Inferior parietal cortex (tissue), 1 donor: ENCODE measurements at regions not wholly inside any gene's neighbourhood (a gene's known extent, or its start where the extent isn't known, plus 50 kb on each side); places are given as distances from the start of the nearest gene placed in this dataset.

ENCODE experiments used
- DNase-seq: peaks from one replicate; pipeline ENCODE4 v3.0.0-alpha.2; 2016; ENCODE audit errors: extremely low spot score

DNA sequence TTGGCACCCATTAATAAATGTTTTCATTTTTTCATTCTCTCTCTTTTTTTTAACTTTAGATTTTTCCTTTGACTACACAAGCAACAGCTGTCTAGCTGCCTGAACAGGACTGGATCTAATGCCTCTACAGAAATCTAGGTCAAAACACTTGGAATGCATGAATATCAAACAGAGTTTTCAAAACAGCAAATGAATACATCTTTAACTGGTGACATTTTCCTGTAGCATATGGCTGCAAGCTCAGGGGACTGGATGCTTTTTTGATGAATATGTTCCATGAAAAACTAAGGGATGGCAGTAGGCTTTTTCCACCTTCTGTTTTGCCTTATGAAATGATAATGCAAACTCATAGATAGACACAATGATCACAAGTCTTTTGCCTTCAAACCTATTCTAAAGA is 661.7 kb downstream of the MCTP2 start:
- DNase-seq = peak; percentile 2

DNA sequence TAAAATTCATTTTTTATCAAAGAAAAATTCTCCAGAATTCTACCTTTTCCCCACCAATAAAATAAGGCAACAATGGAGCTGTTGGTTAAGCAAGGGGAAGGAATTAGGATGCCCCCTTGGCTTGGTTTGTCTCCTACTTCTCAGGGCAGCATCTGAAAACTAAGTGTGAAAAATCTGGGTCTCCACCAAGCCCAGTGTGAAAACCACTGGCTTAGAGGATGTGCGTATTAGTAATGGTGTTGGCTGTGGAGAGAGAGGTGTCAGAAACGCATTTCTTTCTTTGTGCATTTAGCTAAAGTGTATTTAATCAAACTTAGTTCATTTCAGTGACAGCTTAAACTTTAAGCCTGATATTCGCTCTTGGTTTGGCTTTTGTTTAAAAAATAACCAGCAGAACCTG is 662.7 kb downstream of the MCTP2 start:
- DNase-seq = no peak

DNA sequence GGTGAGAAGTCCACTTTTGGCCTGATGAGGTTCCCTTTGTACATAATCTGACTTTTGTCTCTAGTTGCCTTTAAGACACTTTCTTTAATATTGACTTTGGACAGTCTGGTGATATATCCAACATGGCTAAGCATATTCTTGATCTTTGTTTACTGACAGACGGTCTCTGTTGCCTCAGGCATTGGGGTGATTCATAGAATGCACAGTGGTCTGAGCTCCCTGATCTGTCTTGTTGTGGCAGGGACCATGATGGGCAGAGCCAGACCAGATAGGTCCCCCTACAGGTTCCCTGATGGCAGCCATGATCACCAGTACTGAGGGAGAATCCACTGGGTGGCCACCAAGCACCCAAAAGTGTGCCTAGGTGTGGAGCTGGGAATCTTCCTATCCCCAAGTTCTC is 678.1 kb downstream of the MCTP2 start:
- DNase-seq = no peak

DNA sequence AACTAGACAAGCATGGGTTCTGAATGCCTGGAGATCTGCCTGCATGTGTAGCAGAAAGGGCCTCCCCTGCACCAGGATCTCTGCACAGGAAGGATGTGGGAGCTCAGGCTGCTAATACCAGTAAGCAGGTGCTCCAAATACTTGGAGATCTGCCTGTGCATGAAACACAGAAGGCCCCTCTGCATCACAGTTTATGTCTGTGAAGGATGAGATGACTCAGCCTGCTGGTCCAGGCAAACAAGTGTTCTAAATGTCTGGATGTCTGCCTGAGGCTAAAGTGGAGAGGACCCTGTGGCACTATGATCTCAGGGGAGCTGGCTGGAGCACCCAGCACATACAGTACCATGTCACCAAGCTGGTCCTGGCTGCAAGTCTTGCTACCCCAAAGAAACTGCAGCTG is 678.8 kb downstream of the MCTP2 start:
- no peak for DNase-seq

DNA sequence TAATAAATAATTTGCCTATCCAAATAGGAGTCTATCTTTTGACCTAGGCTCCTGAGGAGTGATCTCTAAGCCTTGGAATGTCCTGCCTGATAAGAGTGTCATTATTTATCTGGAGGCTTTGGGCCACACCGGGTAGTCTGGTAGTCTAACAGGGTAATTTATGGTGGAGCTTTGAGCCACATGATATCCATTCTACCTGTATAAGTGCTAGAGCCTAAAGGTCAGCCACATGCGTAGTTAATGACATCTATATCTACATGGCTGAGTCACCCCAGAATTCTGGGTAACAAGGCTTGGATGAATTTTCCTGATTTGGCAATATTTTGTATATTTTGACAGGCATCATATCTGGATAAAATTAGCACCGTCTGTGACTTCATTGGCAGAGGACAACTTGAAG is 681.4 kb downstream of the MCTP2 start:
- DNase-seq = no peak

DNA sequence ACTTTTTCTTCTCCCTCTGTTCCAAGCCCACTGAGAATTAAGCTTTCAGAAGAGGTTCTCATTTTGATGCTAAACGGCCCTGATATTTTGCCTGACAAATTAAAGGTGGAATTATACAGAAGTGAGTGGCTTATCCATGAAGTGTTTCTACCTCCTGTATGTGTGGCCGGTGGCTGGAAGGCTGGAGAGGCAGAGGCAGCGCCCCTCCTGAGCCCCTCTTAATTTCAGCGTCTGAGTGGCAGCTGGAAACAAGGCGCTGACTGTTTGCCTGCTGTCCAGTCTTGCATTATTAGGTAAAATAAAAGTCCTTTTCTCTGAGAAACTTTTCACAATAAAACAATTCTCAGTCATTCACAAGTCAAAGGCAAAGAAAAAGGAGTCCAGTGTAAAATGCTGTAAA is 685.7 kb downstream of the MCTP2 start:
- no peak for DNase-seq

DNA sequence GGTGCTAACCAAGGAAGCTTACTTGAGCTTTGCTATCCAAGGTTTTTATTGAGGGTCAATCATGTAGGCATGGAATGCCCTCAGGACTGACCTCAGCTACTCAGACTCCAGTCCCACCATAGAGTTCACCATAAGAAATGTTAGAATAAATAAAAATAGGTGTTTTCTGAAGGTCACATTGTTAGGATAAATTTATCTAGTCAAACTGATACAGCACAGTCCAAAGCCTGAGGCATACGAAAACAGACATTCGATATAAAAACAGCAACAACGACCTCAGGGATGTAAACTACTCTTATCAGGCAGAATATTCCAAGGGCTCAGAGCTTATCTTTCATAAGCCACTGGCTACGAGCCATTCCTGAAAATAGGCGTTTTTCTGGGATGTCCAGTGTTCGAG is 690.6 kb downstream of the MCTP2 start:
- DNase-seq = no peak

DNA sequence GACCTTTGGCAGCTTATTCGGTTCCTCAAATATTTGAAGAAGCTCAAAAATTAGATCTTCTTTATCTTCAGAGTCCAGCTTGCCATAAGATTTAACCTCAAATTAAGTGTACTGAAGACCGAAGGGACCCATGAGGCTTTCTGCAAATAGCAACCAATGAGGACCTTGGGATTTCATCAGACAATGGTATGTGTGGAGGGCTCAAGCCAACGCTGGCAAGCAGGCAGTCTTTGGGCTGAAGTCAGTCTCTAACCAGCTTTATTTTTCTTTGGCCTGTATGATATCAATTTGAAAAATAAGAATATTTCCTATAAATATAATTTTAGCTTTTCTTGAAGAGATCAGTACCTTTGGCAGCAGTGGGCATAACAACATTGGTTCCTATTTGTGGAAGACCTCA is 692.7 kb downstream of the MCTP2 start:
- DNase-seq = no peak

DNA sequence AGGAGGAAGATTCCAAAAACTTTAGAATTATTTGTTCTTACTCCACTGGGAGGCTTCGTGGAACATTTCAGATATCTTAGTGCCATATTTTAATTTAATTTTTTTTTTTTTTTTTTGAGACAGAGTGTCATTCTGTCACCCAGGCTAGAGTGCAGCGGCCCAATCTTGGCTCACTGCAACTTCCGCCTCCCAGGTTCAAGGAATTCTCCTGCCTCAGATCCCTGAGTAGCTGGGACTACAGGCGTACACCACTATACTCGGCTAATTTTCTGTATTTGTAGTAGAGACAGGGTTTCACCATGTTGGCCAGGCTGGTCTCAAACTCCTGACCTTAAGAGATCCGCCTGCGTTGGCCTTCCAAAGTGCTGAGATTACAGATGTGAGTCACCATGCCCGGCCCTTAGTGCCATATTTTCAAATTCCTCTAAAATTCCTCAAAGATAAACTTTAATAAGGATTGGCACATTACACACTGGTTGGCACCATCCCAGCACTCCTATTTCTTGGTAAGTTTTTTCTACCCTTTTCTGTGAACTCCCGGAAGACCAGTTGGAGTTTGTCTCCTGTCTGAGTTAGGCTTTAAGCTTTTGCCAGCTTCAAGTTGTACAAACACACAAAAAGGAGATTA is 693.7 kb downstream of the MCTP2 start:
- DNase-seq = no peak

DNA sequence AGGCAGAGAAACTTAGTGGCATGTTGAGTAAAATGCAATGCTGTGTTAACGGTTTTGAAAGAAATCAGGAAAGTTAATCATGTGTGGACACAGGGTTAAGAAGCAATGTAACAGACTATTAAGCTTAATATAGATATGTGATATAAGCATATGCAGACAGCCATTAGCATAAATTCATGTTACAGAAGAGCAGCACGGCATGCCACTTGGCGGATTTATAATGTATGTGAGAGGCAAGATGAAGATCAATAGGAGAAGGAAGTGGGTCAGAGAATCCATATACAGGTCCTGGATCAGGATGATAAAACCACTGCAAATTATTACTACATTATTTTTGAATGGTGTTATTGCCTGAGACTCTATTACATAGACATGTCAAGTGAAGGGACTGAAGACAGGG is 694.3 kb downstream of the MCTP2 start:
- DNase-seq = no peak

DNA sequence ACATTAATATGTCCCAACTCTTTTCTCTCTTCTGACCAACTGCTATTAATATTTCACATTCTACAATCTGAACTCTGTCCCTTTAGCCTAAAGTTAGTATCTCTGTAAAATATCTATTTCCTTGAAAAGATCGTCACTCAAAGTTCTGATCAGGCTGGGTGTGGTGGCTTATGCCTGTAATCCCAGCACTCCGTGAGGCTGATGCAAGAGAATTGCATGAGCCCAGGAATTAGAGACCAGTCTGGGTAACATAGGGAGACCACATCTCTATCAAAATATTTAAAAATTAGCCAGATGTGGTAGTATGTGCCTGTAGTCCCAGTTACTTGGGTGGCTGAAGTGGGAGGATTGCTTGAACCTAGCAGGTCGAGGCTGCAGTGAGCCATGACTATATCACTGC is 695.6 kb downstream of the MCTP2 start:
- no peak for DNase-seq

DNA sequence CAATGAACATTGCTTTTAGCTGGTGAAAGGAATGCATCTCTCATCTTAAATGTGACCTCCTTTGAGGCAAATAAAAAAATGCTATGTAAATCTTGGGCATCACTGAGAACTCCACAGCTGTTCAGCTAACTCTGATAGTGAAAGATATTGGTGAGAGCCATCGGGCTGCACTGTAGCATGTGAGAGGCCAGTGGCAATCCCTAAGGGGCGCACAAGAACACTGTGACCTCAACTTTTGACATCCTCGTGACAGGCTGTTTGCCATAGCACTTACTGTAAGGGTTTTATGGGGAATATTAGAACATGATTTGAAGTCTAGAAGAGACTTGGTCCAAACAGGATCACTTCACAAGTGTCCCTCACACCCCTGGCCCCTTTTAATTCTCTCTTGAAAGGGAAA is 697.9 kb downstream of the MCTP2 start:
- no peak for DNase-seq

DNA sequence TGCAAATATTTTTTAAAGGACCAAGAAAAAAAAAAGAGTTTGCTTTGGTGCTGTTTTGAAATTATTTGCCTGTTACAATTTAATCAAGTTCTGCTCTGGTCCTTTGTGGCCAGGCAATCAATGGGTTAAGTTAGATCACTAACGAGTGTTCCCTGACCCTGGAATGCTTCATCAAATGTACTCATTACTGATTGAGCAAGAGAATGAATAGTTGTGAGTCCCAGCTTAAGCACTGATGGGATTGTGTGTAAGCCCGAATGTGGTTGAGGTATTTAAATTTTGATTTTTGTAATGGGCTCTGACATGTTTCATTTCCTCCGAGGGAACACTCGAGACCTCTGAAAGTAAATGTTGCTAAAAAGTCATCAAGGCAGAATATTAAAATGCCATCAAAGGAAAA is 699.1 kb downstream of the MCTP2 start:
- no peak for DNase-seq

DNA sequence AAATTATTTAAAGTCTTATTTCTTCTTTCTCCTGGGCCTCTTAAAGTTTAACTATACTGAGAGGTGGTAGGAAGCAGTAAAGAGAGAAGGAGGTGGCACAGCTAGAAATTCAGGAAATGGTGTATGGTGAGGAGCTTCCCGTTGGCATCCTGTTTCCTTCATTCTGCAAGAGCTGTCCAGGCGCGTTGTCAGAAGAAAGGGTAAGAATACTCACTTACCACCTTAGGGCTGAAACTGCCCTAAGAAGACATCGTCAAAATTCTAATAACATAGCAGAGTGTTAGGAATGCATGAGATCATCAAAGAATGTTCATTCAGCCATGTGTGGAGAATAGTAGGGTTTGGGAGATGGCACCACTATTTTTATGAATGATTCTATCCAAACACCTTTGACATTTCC is 699.6 kb downstream of the MCTP2 start:
- no peak for DNase-seq

DNA sequence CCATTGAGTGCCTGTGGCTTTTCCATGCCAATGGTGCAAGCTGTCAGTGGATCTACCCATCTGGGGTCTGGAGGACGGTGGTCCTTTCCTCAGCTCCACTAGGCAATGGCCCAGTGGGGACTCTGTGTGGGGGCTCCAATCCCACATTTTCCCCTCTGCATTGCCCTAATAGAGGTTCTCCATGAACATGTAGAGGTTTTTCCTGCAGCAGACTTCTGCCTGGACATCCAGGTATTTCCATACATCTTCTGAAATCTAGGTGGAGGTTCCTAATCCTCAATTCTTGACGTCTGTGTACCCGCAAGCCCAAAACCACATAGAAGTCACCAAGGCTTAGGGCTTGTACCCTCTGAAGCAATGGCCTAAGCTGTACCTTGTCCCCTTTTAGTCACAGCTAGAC is 703.1 kb downstream of the MCTP2 start:
- DNase-seq = no peak

DNA sequence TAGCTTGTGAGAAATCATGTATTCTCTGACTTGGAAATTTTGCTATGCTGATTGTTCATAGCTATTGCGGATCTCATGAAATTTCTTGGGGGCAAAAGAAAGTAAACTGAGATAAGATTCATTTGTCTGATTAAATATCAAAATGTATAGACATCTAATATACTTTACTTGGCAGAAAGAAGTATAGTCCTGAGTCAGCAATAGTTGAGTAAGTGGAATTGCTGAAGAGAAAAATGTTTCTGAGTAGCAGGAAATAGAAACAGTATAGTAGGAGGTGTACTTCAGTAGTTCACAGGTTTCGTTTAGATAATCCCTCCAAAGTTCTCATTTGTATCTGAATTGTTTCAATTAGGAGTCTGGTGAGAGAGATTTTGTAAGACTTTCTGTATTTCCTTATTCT is 705.9 kb downstream of the MCTP2 start:
- DNase-seq = no peak

DNA sequence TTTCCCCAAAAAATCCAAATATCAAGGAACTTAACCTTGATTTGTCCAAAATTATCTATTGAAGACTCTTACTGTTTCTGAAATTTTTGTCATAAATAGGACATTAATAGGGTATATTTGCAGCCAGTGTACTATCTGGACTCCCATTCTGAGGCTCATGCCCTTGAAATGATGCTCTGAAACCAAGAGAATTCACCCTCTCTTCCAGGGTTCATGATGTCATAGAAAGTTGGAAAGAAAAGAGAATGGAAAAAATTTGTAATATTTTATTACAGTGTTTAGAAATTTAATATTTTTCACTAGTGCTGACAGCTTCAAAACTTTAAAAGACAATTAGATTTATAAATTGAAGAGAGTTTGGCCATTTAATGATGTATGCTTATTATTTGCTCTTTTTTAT is 712.5 kb downstream of the MCTP2 start:
- no peak for DNase-seq

DNA sequence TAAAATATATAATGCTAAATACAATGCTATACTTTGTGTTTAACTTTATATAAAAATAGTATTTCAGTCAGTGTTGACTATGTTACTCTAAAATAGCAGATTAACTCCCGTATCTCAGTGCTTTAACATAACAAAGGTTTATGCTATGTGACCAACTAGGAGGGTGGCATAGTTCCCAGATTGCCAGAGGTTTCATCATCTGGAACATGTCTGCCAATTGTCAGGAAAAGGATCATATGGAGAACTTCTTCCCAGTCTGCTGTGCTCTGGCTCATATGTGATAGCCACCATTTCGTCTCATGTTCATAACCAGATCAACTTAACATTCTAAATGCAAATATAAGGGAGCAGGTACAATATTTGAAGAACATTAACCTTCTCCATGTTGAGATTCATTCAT is 720.2 kb downstream of the MCTP2 start:
- DNase-seq = no peak

DNA sequence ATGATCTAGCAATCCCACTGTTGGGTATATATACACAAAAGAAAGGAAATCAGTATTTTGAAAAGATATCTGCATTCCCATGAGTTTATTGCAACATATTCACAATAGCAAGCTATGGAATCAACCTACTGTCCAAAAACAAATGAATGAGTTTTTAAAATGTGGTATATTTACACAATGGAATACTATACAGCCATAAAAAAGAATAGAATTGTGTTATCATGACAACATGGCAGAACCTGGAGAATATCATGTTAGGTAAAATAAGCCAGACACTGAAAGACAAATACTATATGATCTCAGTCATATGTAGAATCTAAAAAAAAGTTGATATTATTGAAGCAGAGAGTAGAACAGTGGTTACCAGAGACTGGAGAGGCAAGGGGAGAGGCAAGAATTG is 732.6 kb downstream of the MCTP2 start:
- no peak for DNase-seq

DNA sequence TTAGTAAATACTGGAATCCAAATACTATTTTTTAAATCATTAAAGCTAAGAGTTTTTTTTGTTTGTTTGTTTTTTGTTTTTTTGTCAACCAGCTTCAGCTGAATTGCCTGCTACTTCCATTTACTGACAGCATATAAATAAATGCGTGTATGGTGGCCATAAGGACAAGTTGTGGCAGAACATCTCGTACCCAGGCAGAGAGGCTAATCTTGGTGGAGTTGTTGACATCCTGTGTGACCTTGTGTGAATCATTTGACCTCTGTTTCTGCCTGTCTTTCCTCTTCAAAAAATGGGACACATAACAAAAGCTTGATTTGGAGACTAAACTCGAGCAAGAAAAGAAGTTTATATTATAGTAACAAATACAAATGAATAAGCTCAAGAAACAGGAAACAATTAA is 734.2 kb downstream of the MCTP2 start:
- DNase-seq = no peak

DNA sequence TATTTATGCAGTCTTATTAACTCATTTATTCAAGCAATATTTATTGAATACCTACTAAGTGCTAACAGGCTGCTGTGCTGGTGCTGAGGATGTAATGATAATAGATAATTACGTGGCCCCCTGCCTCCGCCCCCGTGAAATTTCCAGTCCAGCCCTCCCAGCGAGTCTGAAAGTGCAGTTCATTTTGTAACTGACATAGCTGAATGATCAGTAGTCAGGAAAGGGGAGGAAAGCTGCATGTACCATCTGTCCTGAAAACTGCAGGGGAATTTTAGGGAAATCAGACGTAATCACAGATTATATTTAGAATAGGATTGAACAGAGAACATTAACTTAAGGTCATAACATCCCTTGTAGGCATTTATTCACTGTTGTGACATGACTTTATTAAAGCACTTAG is 736.8 kb downstream of the MCTP2 start:
- DNase-seq = no peak

DNA sequence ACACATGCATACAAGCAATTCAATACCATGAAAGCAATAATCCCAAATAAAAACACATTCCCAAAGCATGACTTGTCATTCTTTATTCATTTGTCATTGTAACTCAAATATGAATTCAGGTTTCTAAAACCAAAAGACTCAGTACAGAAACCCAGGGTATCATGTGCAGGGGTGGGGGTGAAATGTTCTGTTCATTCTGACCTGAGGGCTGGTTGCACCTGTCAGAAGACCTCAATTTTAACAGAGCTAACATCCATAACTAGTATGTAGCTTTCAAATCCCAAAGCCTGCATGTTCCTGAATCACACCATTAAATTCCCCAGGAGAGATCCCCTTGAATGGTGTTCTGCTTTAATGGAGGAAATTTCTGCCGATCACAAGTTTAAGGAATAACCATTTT is 738.7 kb downstream of the MCTP2 start:
- DNase-seq = no peak

DNA sequence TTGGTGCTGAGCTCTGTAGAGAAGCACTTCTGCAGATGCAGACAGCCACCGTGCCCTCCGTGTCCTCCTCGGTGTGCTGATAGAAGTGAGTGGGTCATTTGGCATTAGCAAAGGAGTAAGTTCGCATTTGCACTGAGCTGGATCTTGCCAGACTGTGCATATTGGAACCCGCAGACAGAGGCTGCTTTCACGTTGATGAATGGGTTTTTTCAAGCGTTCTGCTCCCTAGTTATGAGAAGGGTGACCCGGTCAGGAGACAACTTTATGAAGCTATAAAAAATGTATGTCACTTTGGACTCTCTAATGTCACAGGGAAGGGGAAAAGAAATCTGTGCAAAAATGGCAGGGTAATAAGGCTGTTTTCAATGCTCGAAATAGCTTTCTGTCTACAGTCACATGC is 739.4 kb downstream of the MCTP2 start:
- no peak for DNase-seq

DNA sequence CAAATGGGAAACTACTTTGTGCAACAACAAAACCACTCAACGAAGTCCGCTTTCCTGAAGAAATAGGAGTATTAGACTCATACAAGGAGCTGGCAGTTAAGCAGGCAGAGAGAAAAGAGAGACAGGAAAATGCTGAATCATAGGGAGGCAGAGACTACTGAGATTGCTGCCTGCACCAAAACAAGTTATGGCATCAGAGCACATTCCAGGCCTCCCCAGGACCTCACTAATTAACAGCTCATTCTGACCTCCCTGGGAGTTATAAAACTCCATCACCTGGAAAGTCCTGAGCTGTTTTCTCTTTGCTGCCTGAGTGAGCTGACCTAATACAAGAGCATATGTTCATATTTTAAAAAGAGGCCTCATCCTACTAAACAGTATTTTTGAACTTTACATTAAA is 741.0 kb downstream of the MCTP2 start:
- no peak for DNase-seq

DNA sequence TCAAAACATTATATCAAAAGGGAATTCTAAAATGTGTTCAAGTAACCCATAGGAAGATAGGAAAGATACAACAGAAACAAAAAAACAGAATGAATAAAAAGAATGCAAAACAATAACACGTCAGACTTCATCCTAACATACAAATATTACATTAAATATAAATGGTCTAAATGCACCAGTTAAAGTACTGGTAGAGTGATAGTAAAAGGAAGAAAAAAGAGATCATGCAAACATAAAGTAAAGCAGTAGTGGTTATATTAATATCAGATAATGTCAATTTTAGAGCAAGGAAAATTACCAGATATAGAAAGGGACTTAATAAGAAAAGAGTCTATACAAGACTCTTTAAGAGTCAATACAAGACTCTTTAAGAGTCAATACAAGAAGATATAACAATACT is 755.7 kb downstream of the MCTP2 start:
- no peak for DNase-seq
